H1 (cell line): ENCODE measurements at regions not wholly inside any gene's neighbourhood (a gene's known extent, or its start where the extent isn't known, plus 50 kb on each side); places are given as distances from the start of the nearest gene placed in this dataset.

Source experiments
- CBX8 ChIP-seq: fragments of 300-800, 300-1000 bp; sonication (generic); IDR thresholded peaks from 2 replicates; pipeline ENCODE4 v1.7.1; 2016; ENCODE audit warnings: low read depth, low read length, borderline replicate concordance
- CEBPB ChIP-seq: IDR thresholded peaks from 2 replicates; pipeline ENCODE4 v1.6.1; 2012; ENCODE audit warnings: low read depth, low read length
- CTCF ChIP-seq, 3 experiments: IDR thresholded peaks; 1 replicate in 2 of 3; 2 replicates in 1 of 3; pipeline versions ENCODE4 v1.5.1 to v1.6.1; 2011; ENCODE audit warnings: low read length in 3 of 3, mild to moderate bottlenecking in 3 of 3, inconsistent platforms in 2 of 3, low read depth in 1 of 3, moderate library complexity in 1 of 3; ENCODE audit not compliant: insufficient read depth in 1 of 3; ENCODE audit errors: control extremely low read depth in 1 of 3
- EZH2 ChIP-seq: fragments of 200-600 bp; sonication (generic); IDR thresholded peaks from 2 replicates; pipeline ENCODE4 v1.7.1; 2012; ENCODE audit warnings: low read depth, mild to moderate bottlenecking, moderate library complexity, low read length, inconsistent platforms; ENCODE audit not compliant: severe bottlenecking
- POLR2AphosphoS5 ChIP-seq: IDR thresholded peaks from 2 replicates; pipeline ENCODE4 v1.6.1; 2011; ENCODE audit warnings: low read depth, low read length
- SRF ChIP-seq: IDR thresholded peaks from 2 replicates; pipeline ENCODE4 v1.6.1; 2011; ENCODE audit warnings: mild to moderate bottlenecking, low read depth, low read length, moderate library complexity

- TF ChIP-seq POLR2AphosphoS5, result no peak
- TF ChIP-seq SRF, result no peak
- TF ChIP-seq EZH2, result no peak
- no peak for TF ChIP-seq CTCF (IDR thresholded peaks at IDR 0.05; ENCODE audit: control extremely low read depth in 1 of 3, insufficient read depth in 1 of 3, low read depth in 1 of 3, low read length in 3 of 3)
- no peak for TF ChIP-seq CEBPB
- TF ChIP-seq CBX8, result no peak
These were observed 156.0 kb downstream of the MACROH2A1 start for GRCh38 chr5:135242866-135243555.
